K562 (cell line): ENCODE measurements at regions not wholly inside any gene's neighbourhood (a gene's known extent, or its start where the extent isn't known, plus 50 kb on each side); places are given as distances from the start of the nearest gene placed in this dataset.
A peak's percentile ranks its signal among the peaks of the same experiment; 100 is the strongest.

Experiments used
- ATAC-seq: fragments of 200-7000 bp; cut with Tn5 transposase; 3 replicates; pipeline ENCODE4 v1.9.1; 2020; ENCODE audit warnings: moderate library complexity
- BruUV-seq: library from RNA; stranded (reverse); fragments of 400-500 nt; replicated peaks from 2 replicates; lab custom pipeline; 2021; lab: Mats Ljungman, UMichigan
- CTCF ChIA-PET: fragments of 300-600 bp; formaldehyde crosslinking; extraction: SDS; loops from one replicate; lab custom pipeline; 2021; ENCODE audit warnings: low intra/inter-chr PET ratio; lab: Yijun Ruan, JAX
- POLR2A ChIA-PET: fragments of 300-600, 350-650 bp; sonication (Branson Sonifier 250); formaldehyde crosslinking; extraction: SDS; loops from one replicate; lab custom pipeline; 2021; ENCODE audit warnings: antibody characterized with exemption, inconsistent platforms; lab: Yijun Ruan, JAX
- DNase-seq, 4 experiments: peaks; one replicate each; pipeline versions ENCODE4 v3.0.0 to v3.0.0-alpha.2; 2011 to 2018; ENCODE audit warnings: low spot score in 3 of 4, mixed read lengths in 3 of 4; ENCODE audit errors: extremely low read depth in 1 of 4
- FAIRE-seq: peaks from 2 replicates; lab custom pipeline; 2011; peaks lifted over from hg19 to GRCh38; lab: Jason Lieb, UNC
- H2AFZ ChIP-seq: 2 replicates; pipeline ENCODE4 v1.6.0; 2011; ENCODE audit warnings: low read depth, low read length, control low read depth, inconsistent platforms
- H3K27ac ChIP-seq: fragments of 200-600 bp; 3 replicates; pipeline ENCODE4 v1.8.0; 2011; ENCODE audit warnings: low read depth, mild to moderate bottlenecking, control low read depth, inconsistent platforms, low read length, moderate library complexity, mixed read lengths; ENCODE audit errors: extremely low read depth
- H3K27me3 ChIP-seq, 2 experiments: fragments of 300-600 bp in 1 of 2; 2 replicates in 1 of 2; 3 replicates in 1 of 2; pipeline versions ENCODE4 v1.6.0 to v1.8.0; 2011; ENCODE audit warnings: inconsistent platforms in 2 of 2, low read length in 2 of 2, mild to moderate bottlenecking in 1 of 2, mixed read lengths in 1 of 2, moderate library complexity in 1 of 2; ENCODE audit not compliant: control insufficient read depth in 2 of 2, insufficient read depth in 2 of 2
- H3K36me3 ChIP-seq: fragments of 300-600 bp; 3 replicates; pipeline ENCODE4 v1.8.0; 2011; ENCODE audit warnings: mild to moderate bottlenecking, low read length, inconsistent platforms; ENCODE audit not compliant: control insufficient read depth, insufficient read depth
- H3K4me1 ChIP-seq, 2 experiments: fragments of 200-600 bp in 1 of 2; replicated peaks in 1 of 2; 2 replicates in 1 of 2; 3 replicates in 1 of 2; pipeline versions ENCODE4 v1.5.1 to v1.8.0; 2011; ENCODE audit warnings: inconsistent platforms in 2 of 2, low read length in 2 of 2, mild to moderate bottlenecking in 1 of 2, mixed read lengths in 1 of 2, moderate library complexity in 1 of 2; ENCODE audit not compliant: control insufficient read depth in 2 of 2, insufficient read depth in 2 of 2
- H3K4me2 ChIP-seq: 2 replicates; pipeline ENCODE4 v1.6.1; 2011; ENCODE audit warnings: low read length, control low read depth, inconsistent platforms, mixed read lengths; ENCODE audit not compliant: insufficient read depth
- H3K4me3 ChIP-seq: fragments of 200-600 bp; sonication (generic), shearing (Covaris generic); 2 replicates; pipeline ENCODE4 v1.5.1; 2016; ENCODE audit warnings: control low read depth, inconsistent platforms
- H3K79me2 ChIP-seq: fragments of 200-600 bp; 3 replicates; pipeline ENCODE4 v1.8.0; 2011; ENCODE audit warnings: low read length, inconsistent platforms; ENCODE audit not compliant: control insufficient read depth, insufficient read depth
- H3K9ac ChIP-seq, 2 experiments: 2 replicates each; pipeline versions ENCODE4 v1.6.0 to v1.6.1; 2011; ENCODE audit warnings: low read depth in 2 of 2, low read length in 2 of 2, control low read depth in 1 of 2, inconsistent platforms in 1 of 2, mild to moderate bottlenecking in 1 of 2, mixed read lengths in 1 of 2; ENCODE audit not compliant: insufficient read depth in 1 of 2
- H3K9me1 ChIP-seq: one replicate; pipeline ENCODE4 v1.6.0; 2011; ENCODE audit warnings: inconsistent platforms, mild to moderate bottlenecking, low read length, moderate library complexity; ENCODE audit not compliant: control insufficient read depth, insufficient read depth
- H3K9me3 ChIP-seq: replicated peaks from 2 replicates; pipeline ENCODE4 v1.5.1; 2011; ENCODE audit warnings: low read depth, low read length, inconsistent platforms; ENCODE audit not compliant: control insufficient read depth, insufficient read depth
- H4K20me1 ChIP-seq: replicated peaks from 2 replicates; pipeline ENCODE4 v1.6.1; 2011; ENCODE audit warnings: low read length, inconsistent platforms, mixed read lengths; ENCODE audit not compliant: control insufficient read depth, insufficient read depth
- ATF1 ChIP-seq, 2 experiments: fragments of 450-650 bp in 1 of 2; IDR thresholded peaks; 2 replicates each; pipeline ENCODE4 v1.6.1; 2016; ENCODE audit warnings: missing compliant biosample characterization in 1 of 2, missing genetic modification characterization in 1 of 2
- CTCF ChIP-seq, 3 experiments: IDR thresholded peaks in 2 of 3; conservative IDR thresholded peaks in 1 of 3; 2 replicates each; pipeline ENCODE4 v1.5.1; 2011 to 2012; ENCODE audit warnings: low read length in 3 of 3, mild to moderate bottlenecking in 3 of 3, control low read depth in 2 of 3, improper control_type of control experiment in 1 of 3, inconsistent platforms in 1 of 3, low read depth in 1 of 3, mixed read lengths in 1 of 3, moderate library complexity in 1 of 3; ENCODE audit not compliant: insufficient read depth in 2 of 3
- DMBX1 ChIP-seq: fragments of 250-450 bp; sonication (Bioruptor Pico); IDR thresholded peaks from 2 replicates; pipeline ENCODE4 v1.8.0; 2022; ENCODE audit warnings: inconsistent platforms, mild to moderate bottlenecking, moderate library complexity, borderline replicate concordance
- HNRNPL ChIP-seq: fragments of 200-400 bp; formaldehyde crosslinking; IDR thresholded peaks from 2 replicates; pipeline ENCODE4 v1.6.1; 2017; ENCODE audit warnings: low read depth, mild to moderate bottlenecking, low read length
- NCOA4 ChIP-seq: fragments of 450-650 bp; IDR thresholded peaks from 2 replicates; pipeline ENCODE4 v1.6.1; 2018; ENCODE audit warnings: mild to moderate bottlenecking; ENCODE audit not compliant: partially characterized antibody
- NR0B1 ChIP-seq: fragments of 450-650 bp; IDR thresholded peaks from one replicate; pipeline ENCODE4 v1.6.1; 2018; ENCODE audit warnings: mild to moderate bottlenecking, moderate library complexity; ENCODE audit not compliant: partially characterized antibody
- RAD21 ChIP-seq, 2 experiments: fragments of 250-450 bp in 1 of 2; fragments of 450-650 bp in 1 of 2; sonication (Bioruptor Pico) in 1 of 2; formaldehyde crosslinking in 1 of 2; IDR thresholded peaks in 1 of 2; conservative IDR thresholded peaks in 1 of 2; 2 replicates each; pipeline versions ENCODE4 v1.4.0 to v1.8.0; 2020 to 2022; ENCODE audit warnings: mild to moderate bottlenecking in 2 of 2, moderate library complexity in 1 of 2
- YBX1 ChIP-seq: fragments of 450-650 bp; IDR thresholded peaks from 2 replicates; pipeline ENCODE4 v1.7.1; 2016; ENCODE audit warnings: mild to moderate bottlenecking
- ZNF121 ChIP-seq: sonication (generic); formaldehyde crosslinking; conservative IDR thresholded peaks from 2 replicates; pipeline ENCODE4 v1.8.0; 2022; ENCODE audit warnings: missing genetic modification reagents
- WGBS: fragments of 100-300 bp; shearing (Covaris generic); methylation state at CpG from one replicate; pipeline ENCODE4 v1.1.6; 2016; ENCODE audit warnings: low coverage, mixed read lengths; ENCODE audit not compliant: insufficient coverage; ENCODE audit errors: missing lambda C conversion rate; 5-methylcytosine and 5-hydroxymethylcytosine counted together
- in situ Hi-C: fragments of 300-500 bp; cut with MboI; formaldehyde crosslinking; loops from 4 replicates; pipeline ENCODE4 v1.15.0; 2018; ENCODE audit warnings: inconsistent platforms, mixed read lengths
- intact Hi-C: fragments of 100-400 bp; cut with micrococcal nuclease; formaldehyde crosslinking; loops from 2 replicates; pipeline ENCODE4 v1.14.2; 2022

DNA sequence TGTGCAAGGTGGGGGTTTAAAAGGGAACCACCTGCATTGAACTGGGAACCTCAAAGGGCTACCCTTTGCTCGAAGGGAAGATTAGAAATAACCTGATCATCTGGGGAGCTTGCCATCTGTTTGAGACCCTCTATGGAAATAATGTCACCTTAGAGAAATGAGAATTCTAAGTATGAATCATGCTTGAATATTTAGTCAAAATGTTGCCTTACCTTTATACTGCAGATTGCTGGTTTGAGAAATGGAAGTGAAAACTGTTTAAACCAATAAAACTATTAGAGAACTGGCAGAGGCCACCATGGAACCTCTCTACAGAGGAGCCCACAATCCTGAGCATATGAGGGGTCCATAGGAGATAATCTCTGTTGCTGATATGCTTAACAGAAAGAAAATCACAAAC is 131.2 kb upstream of the FAM78B start (continued):
- no peak for TF ChIP-seq NR0B1
- TF ChIP-seq ATF1 (CRISPR knock-in tag; IDR thresholded peaks at IDR 0.05), result no peak
- TF ChIP-seq ATF1 (tag; IDR thresholded peaks at IDR 0.05), result no peak
- TF ChIP-seq, all 486 proteins: peak for 0

GRCh38 chr1:166300767-166301166 is 134.0 kb upstream of the FAM78B start:
- ChIA-PET POLR2A (no interaction called here), CTCF (no interaction called here)
- 0% methylated on average over 5 of the region's 5 CpGs for WGBS
- no peak overlapping the region for H2AFZ ChIP-seq
- ATAC-seq, result peak; percentile 77
- H3K9ac ChIP-seq, result no peak overlapping the region
- H3K27ac ChIP-seq, result no peak overlapping the region
- no peak for FAIRE-seq
- no peaks in the 10 kb centered on the region for H3K36me3 ChIP-seq
- H3K4me1 ChIP-seq, result no peaks in the 10 kb centered on the region
- BruUV-seq, result no TSS peak
- no peak overlapping the region for H3K4me3 ChIP-seq
- intact Hi-C loops, result no loop called here
- in situ Hi-C loops, result no loop called here
- peaks cover 4 to 7% of the 10 kb centered on the region in 2 experiments; a peak in 3 of 5 replicates for H3K27me3 ChIP-seq
- H3K4me2 ChIP-seq, result no peak overlapping the region
- H4K20me1 ChIP-seq, result no peaks in the 10 kb centered on the region
- peak in 1 of 4 experiments; percentile 23 for DNase-seq
- no peaks in the 10 kb centered on the region for H3K9me1 ChIP-seq
- H3K9me3 ChIP-seq, result no peaks in the 10 kb centered on the region
- no peaks in the 10 kb centered on the region for H3K79me2 ChIP-seq
- TF ChIP-seq NCOA4, result peak; percentile 66
- no peak for TF ChIP-seq ZNF121
- peak; percentile 40 to 56 for TF ChIP-seq RAD21 (CRISPR knock-in tag; conservative IDR thresholded peaks at IDR 0.05 in 1 of 2, IDR thresholded peaks at IDR 0.05 in 1 of 2)
- TF ChIP-seq DMBX1 (CRISPR knock-in tag), result no peak
- TF ChIP-seq YBX1, result 0 out of 2 replicates have a peak, but pooled peaks have one; percentile 38
- peak in 2 of 3 experiments; percentile 42 to 53; a peak in 3 of 6 replicates for TF ChIP-seq CTCF (IDR thresholded peaks at IDR 0.05 in 2 of 3, conservative IDR thresholded peaks at IDR 0.05 in 1 of 3; ENCODE audit: insufficient read depth in 2 of 3, low read depth in 1 of 3, low read length in 3 of 3)
- no peak for TF ChIP-seq HNRNPL
